ENCODE measurements at regions not wholly inside any gene's neighbourhood (a gene's known extent, or its start where the extent isn't known, plus 50 kb on each side); places are given as distances from the start of the nearest gene placed in this dataset.
A peak's percentile ranks its signal among the peaks of the same experiment; 100 is the strongest.

GRCh38 chr13:57918913-57919312 is 287.4 kb downstream of the PCDH17 start:
- CTCF ChIA-PET: no interaction called here
- POLR2A ChIA-PET: no interaction called here
- Mint-ChIP-seq H3K27ac (no peak overlapping the region), H3K27me3 (ENCODE audit: low read depth) (no peaks in the 10 kb centered on the region), H3K36me3 (no peaks in the 10 kb centered on the region), H3K4me3 (no peak overlapping the region), H3K9me3 (peaks cover 3% of the 10 kb centered on the region; the same call in 1 of the 2 replicates), H3K4me1 (peaks cover 6% of the 10 kb centered on the region)
- ATAC-seq: peak; percentile 94
- no peak for DNase-seq (ENCODE audit: low spot score)
- TF ChIP-seq RORB (CRISPR knock-in tag; IDR thresholded peaks at IDR 0.05): no peak
- TF ChIP-seq GRHL2 (CRISPR knock-in tag; IDR thresholded peaks at IDR 0.05; ENCODE audit: insufficient replicate concordance, severe bottlenecking): no peak
- TF ChIP-seq ZNF317 (CRISPR knock-in tag; IDR thresholded peaks at IDR 0.05; ENCODE audit: borderline replicate concordance, low read depth): no peak
- TF ChIP-seq ZNF232 (CRISPR knock-in tag; IDR thresholded peaks at IDR 0.05): no peak
- TF ChIP-seq NR1H2 (CRISPR knock-in tag; IDR thresholded peaks at IDR 0.05): no peak
- TF ChIP-seq SMAD4 (CRISPR knock-in tag; IDR thresholded peaks at IDR 0.05): no peak
- TF ChIP-seq ZNF281 (CRISPR knock-in tag; IDR thresholded peaks at IDR 0.05): no peak
- TF ChIP-seq ZNF263 (CRISPR knock-in tag; IDR thresholded peaks at IDR 0.05; ENCODE audit: low read depth): no peak
- TF ChIP-seq, protein P1, sequence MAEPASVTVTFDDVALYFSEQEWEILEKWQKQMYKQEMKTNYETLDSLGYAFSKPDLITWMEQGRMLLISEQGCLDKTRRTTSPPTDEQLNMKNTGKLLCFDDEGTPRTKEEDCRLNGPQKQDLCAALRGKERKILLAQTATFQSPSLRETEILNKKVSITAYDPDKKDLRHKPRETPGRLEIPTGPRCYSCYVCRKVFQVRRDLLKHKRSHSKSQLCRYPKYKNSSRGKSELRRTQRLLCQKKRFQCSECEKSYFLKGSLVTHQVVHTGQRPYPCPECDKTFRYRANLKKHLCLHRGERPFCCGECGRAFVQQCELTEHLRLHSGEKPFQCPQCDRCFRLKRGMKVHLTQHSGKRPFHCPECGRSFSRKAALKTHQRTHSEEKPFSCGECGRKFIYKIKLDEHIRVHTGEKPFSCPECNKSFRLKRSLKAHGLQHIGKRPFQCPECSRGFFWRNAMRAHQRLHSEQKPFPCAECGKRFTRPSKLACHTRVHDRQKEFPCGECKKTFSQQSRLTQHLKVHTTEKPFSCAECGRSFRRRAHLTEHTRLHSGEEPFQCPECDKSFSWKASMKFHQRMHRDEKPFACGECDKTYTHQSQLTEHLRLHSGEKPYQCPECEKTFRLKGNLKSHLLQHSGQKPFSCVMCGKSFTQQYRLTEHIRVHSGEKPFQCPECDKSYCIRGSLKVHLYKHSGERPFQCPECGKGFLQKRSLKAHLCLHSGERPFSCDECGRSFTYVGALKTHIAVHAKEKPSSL (CRISPR knock-in tag; conservative IDR thresholded peaks at IDR 0.05): no peak
- TF ChIP-seq ZNF121 (CRISPR knock-in tag; IDR thresholded peaks at IDR 0.05): no peak

DNA sequence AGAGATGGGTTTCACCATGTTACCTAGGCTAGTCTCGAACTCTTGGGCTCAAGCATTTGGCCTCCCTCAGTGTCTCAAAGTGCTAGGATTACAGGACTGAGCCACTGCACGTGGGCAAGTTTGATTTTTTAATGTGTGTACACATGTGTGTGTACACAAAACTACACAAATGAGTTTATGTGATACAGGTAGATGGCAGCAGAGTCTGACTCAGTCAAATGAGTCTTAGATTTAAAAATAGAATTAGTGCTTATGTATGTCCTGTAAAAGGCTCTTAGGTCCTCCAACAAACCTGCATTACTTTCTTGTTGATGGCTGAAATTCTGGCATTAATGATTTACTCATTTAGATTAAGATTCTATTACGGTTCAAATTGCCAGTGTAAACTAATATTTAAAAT is 293.7 kb downstream of the PCDH17 start:
- H3K9me3 Mint-ChIP-seq: peaks cover 3% of the 10 kb centered on the region; the same call in 1 of the 2 replicates
- H3K4me3 Mint-ChIP-seq: no peak overlapping the region
- no peaks in the 10 kb centered on the region for H3K27me3 Mint-ChIP-seq (ENCODE audit: low read depth)
- CTCF ChIA-PET: no interaction called here
- DNase-seq (ENCODE audit: low spot score) (no peak), ATAC-seq (no peak)
- no peak overlapping the region for H3K27ac Mint-ChIP-seq
- H3K36me3 Mint-ChIP-seq: no peaks in the 10 kb centered on the region
- POLR2A ChIA-PET: no interaction called here
- TF ChIP-seq ZNF121 (CRISPR knock-in tag; IDR thresholded peaks at IDR 0.05): no peak
- no peaks in the 10 kb centered on the region for H3K4me1 Mint-ChIP-seq

GRCh38 chr13:57925751-57926150 is 294.2 kb downstream of the PCDH17 start:
- Mint-ChIP-seq H3K36me3 (no peaks in the 10 kb centered on the region), H3K9me3 (peaks cover 3% of the 10 kb centered on the region; the same call in 1 of the 2 replicates), H3K27me3 (ENCODE audit: low read depth) (no peaks in the 10 kb centered on the region), H3K4me3 (no peak overlapping the region), H3K27ac (no peak overlapping the region), H3K4me1 (no peaks in the 10 kb centered on the region)
- DNase-seq (ENCODE audit: low spot score) (no peak), ATAC-seq (no peak)
- CTCF ChIA-PET: no interaction called here
- POLR2A ChIA-PET: no interaction called here
- TF ChIP-seq ZSCAN18 (CRISPR knock-in tag; IDR thresholded peaks at IDR 0.05): no peak
- TF ChIP-seq CBFB (CRISPR knock-in tag; IDR thresholded peaks at IDR 0.05; ENCODE audit: low read depth): no peak
- TF ChIP-seq OVOL2 (CRISPR knock-in tag; IDR thresholded peaks at IDR 0.05; ENCODE audit: borderline replicate concordance): no peak
- TF ChIP-seq GABPB1 (CRISPR knock-in tag; IDR thresholded peaks at IDR 0.05): no peak
- TF ChIP-seq MLX (CRISPR knock-in tag; IDR thresholded peaks at IDR 0.05): no peak
- TF ChIP-seq ESRRA (CRISPR knock-in tag; IDR thresholded peaks at IDR 0.05; ENCODE audit: borderline replicate concordance): no peak
- TF ChIP-seq PRRX2 (CRISPR knock-in tag; IDR thresholded peaks at IDR 0.05): no peak
- no peak for TF ChIP-seq NR2C2 (CRISPR knock-in tag; IDR thresholded peaks at IDR 0.05)
- TF ChIP-seq, protein P2, sequence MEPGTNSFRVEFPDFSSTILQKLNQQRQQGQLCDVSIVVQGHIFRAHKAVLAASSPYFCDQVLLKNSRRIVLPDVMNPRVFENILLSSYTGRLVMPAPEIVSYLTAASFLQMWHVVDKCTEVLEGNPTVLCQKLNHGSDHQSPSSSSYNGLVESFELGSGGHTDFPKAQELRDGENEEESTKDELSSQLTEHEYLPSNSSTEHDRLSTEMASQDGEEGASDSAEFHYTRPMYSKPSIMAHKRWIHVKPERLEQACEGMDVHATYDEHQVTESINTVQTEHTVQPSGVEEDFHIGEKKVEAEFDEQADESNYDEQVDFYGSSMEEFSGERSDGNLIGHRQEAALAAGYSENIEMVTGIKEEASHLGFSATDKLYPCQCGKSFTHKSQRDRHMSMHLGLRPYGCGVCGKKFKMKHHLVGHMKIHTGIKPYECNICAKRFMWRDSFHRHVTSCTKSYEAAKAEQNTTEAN (CRISPR knock-in tag; IDR thresholded peaks at IDR 0.05): no peak

Measured in WTC11 (cell line).